Neural progenitor cell (in vitro differentiated cells): ENCODE measurements at regions not wholly inside any gene's neighbourhood (a gene's known extent, or its start where the extent isn't known, plus 50 kb on each side); places are given as distances from the start of the nearest gene placed in this dataset.

Source experiments
- EZH2 ChIP-seq: fragments of 200-600 bp; sonication (generic); IDR thresholded peaks from 2 replicates; pipeline ENCODE4 v1.6.1; 2017; ENCODE audit warnings: antibody characterized with exemption, mild to moderate bottlenecking, moderate library complexity
- TF ChIP-seq, protein P1 (sequence below): fragments of 200-600 bp; sonication (generic); IDR thresholded peaks from 2 replicates; pipeline ENCODE4 v1.5.1; 2017; ENCODE audit warnings: antibody characterized with exemption, mild to moderate bottlenecking

DNA sequence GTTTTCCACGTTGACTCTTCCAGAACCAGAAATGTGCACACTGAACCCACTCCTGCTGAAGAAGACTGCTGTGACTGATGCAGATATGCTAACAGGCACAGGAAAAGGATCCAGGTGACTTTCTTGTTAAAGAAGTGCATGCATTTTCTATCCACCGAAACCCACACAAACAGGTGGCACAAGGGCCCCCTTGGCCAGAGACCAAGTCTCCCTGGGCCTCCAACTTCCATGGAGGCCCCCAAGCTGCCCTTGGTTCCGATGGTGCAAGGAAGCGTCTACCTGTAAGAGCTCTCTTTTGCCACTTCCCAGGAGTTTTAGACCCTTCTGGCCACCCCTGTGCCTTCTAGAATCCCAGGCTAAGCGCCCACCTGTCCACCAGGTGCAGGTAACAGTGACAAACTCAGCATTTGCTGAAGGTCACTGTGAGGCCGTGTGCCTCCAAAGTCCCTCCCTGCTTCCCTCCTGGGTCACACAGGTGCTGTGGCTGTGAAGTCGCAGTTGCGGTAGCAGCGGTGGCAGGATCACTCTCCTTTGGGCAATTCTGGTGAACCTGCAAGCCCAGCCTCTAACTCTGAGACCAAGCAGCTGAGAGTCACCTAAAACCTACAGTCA is 134.8 kb downstream of the PXDC1 start:
- no peak for TF ChIP-seq EZH2
- TF ChIP-seq, protein P1, sequence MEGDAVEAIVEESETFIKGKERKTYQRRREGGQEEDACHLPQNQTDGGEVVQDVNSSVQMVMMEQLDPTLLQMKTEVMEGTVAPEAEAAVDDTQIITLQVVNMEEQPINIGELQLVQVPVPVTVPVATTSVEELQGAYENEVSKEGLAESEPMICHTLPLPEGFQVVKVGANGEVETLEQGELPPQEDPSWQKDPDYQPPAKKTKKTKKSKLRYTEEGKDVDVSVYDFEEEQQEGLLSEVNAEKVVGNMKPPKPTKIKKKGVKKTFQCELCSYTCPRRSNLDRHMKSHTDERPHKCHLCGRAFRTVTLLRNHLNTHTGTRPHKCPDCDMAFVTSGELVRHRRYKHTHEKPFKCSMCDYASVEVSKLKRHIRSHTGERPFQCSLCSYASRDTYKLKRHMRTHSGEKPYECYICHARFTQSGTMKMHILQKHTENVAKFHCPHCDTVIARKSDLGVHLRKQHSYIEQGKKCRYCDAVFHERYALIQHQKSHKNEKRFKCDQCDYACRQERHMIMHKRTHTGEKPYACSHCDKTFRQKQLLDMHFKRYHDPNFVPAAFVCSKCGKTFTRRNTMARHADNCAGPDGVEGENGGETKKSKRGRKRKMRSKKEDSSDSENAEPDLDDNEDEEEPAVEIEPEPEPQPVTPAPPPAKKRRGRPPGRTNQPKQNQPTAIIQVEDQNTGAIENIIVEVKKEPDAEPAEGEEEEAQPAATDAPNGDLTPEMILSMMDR = no peak
